Keratinocyte (primary cell): ENCODE measurements at regions not wholly inside any gene's neighbourhood (a gene's known extent, or its start where the extent isn't known, plus 50 kb on each side); places are given as distances from the start of the nearest gene placed in this dataset.

Experiments
- DNase-seq: peaks from one replicate; pipeline ENCODE4 v3.0.0-alpha.2; 2011; ENCODE audit warnings: low read depth, missing footprints, low spot score
- FAIRE-seq: peaks from 2 replicates; lab custom pipeline; 2011; peaks lifted over from hg19 to GRCh38; lab: Jason Lieb, UNC
- H2AFZ ChIP-seq: 2 replicates; pipeline ENCODE4 v1.6.0; 2012; ENCODE audit warnings: low read length, control low read depth, inconsistent platforms; ENCODE audit not compliant: control insufficient read depth
- H3K27ac ChIP-seq: 2 replicates; pipeline ENCODE4 v1.5.1; 2011; ENCODE audit warnings: low read length; ENCODE audit not compliant: control insufficient read depth, insufficient read depth
- H3K27me3 ChIP-seq: 3 replicates; pipeline ENCODE4 v1.6.0; 2011; ENCODE audit warnings: low read length; ENCODE audit not compliant: control insufficient read depth, insufficient read depth; ENCODE audit errors: extremely low read depth
- H3K36me3 ChIP-seq, 2 experiments: 2 replicates in 1 of 2; 3 replicates in 1 of 2; pipeline ENCODE4 v1.5.1; 2011; ENCODE audit warnings: low read length in 2 of 2, mild to moderate bottlenecking in 1 of 2; ENCODE audit not compliant: control insufficient read depth in 2 of 2, insufficient read depth in 2 of 2; ENCODE audit errors: extremely low read depth in 1 of 2
- H3K4me1 ChIP-seq: 3 replicates; pipeline ENCODE4 v1.5.1; 2011; ENCODE audit warnings: low read length; ENCODE audit not compliant: control insufficient read depth, insufficient read depth; ENCODE audit errors: extremely low read depth
- H3K4me2 ChIP-seq: 3 replicates; pipeline ENCODE4 v1.6.0; 2011; ENCODE audit warnings: low read depth, low read length; ENCODE audit not compliant: control insufficient read depth, insufficient read depth; ENCODE audit errors: extremely low read depth
- H3K4me3 ChIP-seq, 3 experiments: fragments of 200-600 bp in 1 of 3; sonication (generic) in 1 of 3; 2 replicates in 2 of 3; 3 replicates in 1 of 3; pipeline ENCODE4 v1.5.1; 2011 to 2016; ENCODE audit warnings: low read length in 3 of 3, mild to moderate bottlenecking in 3 of 3, control low read depth in 2 of 3, inconsistent platforms in 1 of 3, low read depth in 1 of 3, mixed read lengths in 1 of 3, mixed run types in 1 of 3, moderate library complexity in 1 of 3; ENCODE audit not compliant: control insufficient read depth in 2 of 3, insufficient read depth in 2 of 3; ENCODE audit errors: extremely low read depth in 1 of 3
- H3K79me2 ChIP-seq: 2 replicates; pipeline ENCODE4 v1.6.0; 2012; ENCODE audit warnings: low read length; ENCODE audit not compliant: control insufficient read depth, insufficient read depth
- H3K9ac ChIP-seq: 3 replicates; pipeline ENCODE4 v1.6.0; 2011; ENCODE audit warnings: low read length; ENCODE audit not compliant: control insufficient read depth, insufficient read depth; ENCODE audit errors: extremely low read depth
- H3K9me1 ChIP-seq: 3 replicates; pipeline ENCODE4 v1.6.0; 2011; ENCODE audit warnings: low read length; ENCODE audit not compliant: control insufficient read depth, insufficient read depth; ENCODE audit errors: extremely low read depth
- H3K9me3 ChIP-seq: 2 replicates; pipeline ENCODE4 v1.5.1; 2012; ENCODE audit warnings: low read depth, low read length; ENCODE audit not compliant: control insufficient read depth
- H4K20me1 ChIP-seq: 3 replicates; pipeline ENCODE4 v1.6.0; 2011; ENCODE audit warnings: low read length; ENCODE audit not compliant: control insufficient read depth, insufficient read depth; ENCODE audit errors: extremely low read depth
- EZH2 ChIP-seq: IDR thresholded peaks from one replicate; pipeline ENCODE4 v1.6.1; 2012; ENCODE audit warnings: inconsistent platforms, mild to moderate bottlenecking, low read length, moderate library complexity
- dilution Hi-C: fragments of 300-500 bp; cut with MboI; formaldehyde crosslinking; loops from one replicate; pipeline ENCODE4 v1.7.0; 2020; ENCODE audit warnings: low sequenced_read_pairs; ENCODE audit not compliant: extremely low pct_ligation_motif_present
- TF ChIP-seq, protein P1 (sequence below), 3 experiments: IDR thresholded peaks in 1 of 3; conservative IDR thresholded peaks in 1 of 3; optimal IDR thresholded peaks in 1 of 3; 2 replicates in 2 of 3; 3 replicates in 1 of 3; pipeline versions ENCODE3 to v1.5.1; 2011; ENCODE audit warnings: low read length in 3 of 3, mild to moderate bottlenecking in 3 of 3, moderate library complexity in 2 of 3, control low read depth in 1 of 3, inconsistent platforms in 1 of 3; ENCODE audit not compliant: insufficient read depth in 2 of 3; ENCODE audit errors: extremely low read depth in 1 of 3

GRCh38 chr6:114450631-114451030 is 107.8 kb upstream of the HS3ST5 start:
- Histone ChIP-seq H3K79me2 (no peaks in the 10 kb centered on the region), H3K9me3 (no peaks in the 10 kb centered on the region), H3K36me3 (no peaks in the 10 kb centered on the region), H3K27me3 (no peaks in the 10 kb centered on the region), H3K4me2 (no peak overlapping the region), H3K9ac (no peak overlapping the region), H4K20me1 (no peaks in the 10 kb centered on the region), H3K9me1 (no peaks in the 10 kb centered on the region), H3K27ac (no peak overlapping the region), H3K4me1 (no peaks in the 10 kb centered on the region), H3K4me3 (no peak overlapping the region), H2AFZ (no peak overlapping the region)
- dilution Hi-C loops = no loop called here
- DNase-seq (no peak), FAIRE-seq (no peak)
- TF ChIP-seq EZH2 = no peak
- TF ChIP-seq, protein P1, sequence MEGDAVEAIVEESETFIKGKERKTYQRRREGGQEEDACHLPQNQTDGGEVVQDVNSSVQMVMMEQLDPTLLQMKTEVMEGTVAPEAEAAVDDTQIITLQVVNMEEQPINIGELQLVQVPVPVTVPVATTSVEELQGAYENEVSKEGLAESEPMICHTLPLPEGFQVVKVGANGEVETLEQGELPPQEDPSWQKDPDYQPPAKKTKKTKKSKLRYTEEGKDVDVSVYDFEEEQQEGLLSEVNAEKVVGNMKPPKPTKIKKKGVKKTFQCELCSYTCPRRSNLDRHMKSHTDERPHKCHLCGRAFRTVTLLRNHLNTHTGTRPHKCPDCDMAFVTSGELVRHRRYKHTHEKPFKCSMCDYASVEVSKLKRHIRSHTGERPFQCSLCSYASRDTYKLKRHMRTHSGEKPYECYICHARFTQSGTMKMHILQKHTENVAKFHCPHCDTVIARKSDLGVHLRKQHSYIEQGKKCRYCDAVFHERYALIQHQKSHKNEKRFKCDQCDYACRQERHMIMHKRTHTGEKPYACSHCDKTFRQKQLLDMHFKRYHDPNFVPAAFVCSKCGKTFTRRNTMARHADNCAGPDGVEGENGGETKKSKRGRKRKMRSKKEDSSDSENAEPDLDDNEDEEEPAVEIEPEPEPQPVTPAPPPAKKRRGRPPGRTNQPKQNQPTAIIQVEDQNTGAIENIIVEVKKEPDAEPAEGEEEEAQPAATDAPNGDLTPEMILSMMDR (optimal IDR thresholded peaks at IDR 0.05 in 1 of 3, IDR thresholded peaks at IDR 0.05 in 1 of 3, conservative IDR thresholded peaks at IDR 0.05 in 1 of 3; ENCODE audit: extremely low read depth in 1 of 3, insufficient read depth in 2 of 3, low read length in 3 of 3) = no peak

DNA sequence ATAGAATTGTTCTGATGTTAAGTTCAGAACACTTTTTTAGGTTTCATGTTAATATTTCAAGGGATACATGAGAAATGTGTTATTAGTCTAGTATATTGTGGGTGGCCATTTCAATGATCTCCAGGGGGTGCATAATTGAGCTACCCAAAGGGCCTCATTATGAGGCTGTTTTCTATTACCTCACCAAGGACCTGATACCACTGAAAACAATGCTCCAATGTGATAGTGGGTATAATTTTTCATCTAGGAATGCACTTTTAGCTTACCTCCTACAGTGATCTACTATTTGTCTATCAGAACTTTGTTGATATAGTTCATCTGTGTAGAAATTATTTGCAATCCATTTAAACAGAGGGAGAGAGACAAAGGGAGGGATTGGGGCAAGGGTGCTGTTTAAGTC is 106.8 kb upstream of the HS3ST5 start:
- Histone ChIP-seq H3K36me3 (no peaks in the 10 kb centered on the region), H3K27ac (no peak overlapping the region), H3K4me3 (no peak overlapping the region), H4K20me1 (no peaks in the 10 kb centered on the region), H3K9me3 (no peaks in the 10 kb centered on the region), H3K4me2 (no peak overlapping the region), H3K9me1 (no peaks in the 10 kb centered on the region), H3K27me3 (no peaks in the 10 kb centered on the region), H3K9ac (no peak overlapping the region), H3K4me1 (no peaks in the 10 kb centered on the region), H3K79me2 (no peaks in the 10 kb centered on the region), H2AFZ (no peak overlapping the region)
- no peak for FAIRE-seq
- TF ChIP-seq, protein P1 (optimal IDR thresholded peaks at IDR 0.05 in 1 of 3, IDR thresholded peaks at IDR 0.05 in 1 of 3, conservative IDR thresholded peaks at IDR 0.05 in 1 of 3; ENCODE audit: extremely low read depth in 1 of 3, insufficient read depth in 2 of 3, low read length in 3 of 3) = no peak
- no peak for TF ChIP-seq EZH2
- dilution Hi-C loops = no loop called here
- no peak for DNase-seq
